GM12865 (cell line): ENCODE measurements at regions not wholly inside any gene's neighbourhood (a gene's known extent, or its start where the extent isn't known, plus 50 kb on each side); places are given as distances from the start of the nearest gene placed in this dataset.

Source experiments
- DNase-seq: peaks from one replicate; pipeline ENCODE4 v3.0.0; 2010; ENCODE audit warnings: low read depth
- H3K4me3 ChIP-seq: 2 replicates; pipeline ENCODE4 v1.5.1; 2011; ENCODE audit warnings: mild to moderate bottlenecking, low read depth, low read length, control low read depth
- TF ChIP-seq, protein P1 (sequence below): IDR thresholded peaks from 2 replicates; pipeline ENCODE4 v1.5.1; 2011; ENCODE audit warnings: low read length, control low read depth, low read depth, inconsistent platforms; ENCODE audit not compliant: insufficient read depth; ENCODE audit errors: missing control alignments

DNA sequence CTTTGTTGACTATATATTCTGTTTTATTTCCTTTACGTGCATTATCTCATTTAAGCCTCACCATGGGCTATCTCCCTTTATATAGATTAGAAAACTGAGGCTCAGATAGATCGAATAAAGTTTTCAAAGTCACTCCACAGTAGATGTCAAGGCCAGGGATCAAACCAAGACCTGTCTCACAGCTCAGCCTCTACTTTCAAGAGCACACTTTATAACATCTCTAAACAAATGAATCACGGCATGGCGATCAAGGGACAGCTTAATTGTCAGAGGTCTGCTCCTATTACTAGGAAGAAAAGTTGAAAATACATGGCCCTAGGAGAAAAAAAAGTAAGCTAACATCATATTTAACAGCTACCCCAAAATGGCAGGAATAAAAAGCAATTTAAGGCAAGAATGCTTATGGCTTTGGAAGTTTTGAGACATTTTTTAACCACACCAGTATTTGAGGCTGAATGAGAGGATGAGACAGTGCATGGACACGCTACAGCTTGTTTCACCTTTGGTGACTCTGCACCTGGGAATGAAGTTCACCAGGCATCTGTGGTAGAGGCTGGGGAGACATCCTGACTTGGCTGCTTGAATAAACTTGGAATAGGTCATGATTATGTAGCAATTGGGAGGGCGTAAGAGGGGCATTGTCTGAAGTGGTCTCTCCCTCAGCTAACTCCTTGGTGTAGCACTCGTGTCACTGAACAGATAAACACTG is 486.8 kb upstream of the WWC1 start:
- TF ChIP-seq, protein P1, sequence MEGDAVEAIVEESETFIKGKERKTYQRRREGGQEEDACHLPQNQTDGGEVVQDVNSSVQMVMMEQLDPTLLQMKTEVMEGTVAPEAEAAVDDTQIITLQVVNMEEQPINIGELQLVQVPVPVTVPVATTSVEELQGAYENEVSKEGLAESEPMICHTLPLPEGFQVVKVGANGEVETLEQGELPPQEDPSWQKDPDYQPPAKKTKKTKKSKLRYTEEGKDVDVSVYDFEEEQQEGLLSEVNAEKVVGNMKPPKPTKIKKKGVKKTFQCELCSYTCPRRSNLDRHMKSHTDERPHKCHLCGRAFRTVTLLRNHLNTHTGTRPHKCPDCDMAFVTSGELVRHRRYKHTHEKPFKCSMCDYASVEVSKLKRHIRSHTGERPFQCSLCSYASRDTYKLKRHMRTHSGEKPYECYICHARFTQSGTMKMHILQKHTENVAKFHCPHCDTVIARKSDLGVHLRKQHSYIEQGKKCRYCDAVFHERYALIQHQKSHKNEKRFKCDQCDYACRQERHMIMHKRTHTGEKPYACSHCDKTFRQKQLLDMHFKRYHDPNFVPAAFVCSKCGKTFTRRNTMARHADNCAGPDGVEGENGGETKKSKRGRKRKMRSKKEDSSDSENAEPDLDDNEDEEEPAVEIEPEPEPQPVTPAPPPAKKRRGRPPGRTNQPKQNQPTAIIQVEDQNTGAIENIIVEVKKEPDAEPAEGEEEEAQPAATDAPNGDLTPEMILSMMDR, result no peak
- H3K4me3 ChIP-seq, result no peak overlapping the region
- no peak for DNase-seq

DNA sequence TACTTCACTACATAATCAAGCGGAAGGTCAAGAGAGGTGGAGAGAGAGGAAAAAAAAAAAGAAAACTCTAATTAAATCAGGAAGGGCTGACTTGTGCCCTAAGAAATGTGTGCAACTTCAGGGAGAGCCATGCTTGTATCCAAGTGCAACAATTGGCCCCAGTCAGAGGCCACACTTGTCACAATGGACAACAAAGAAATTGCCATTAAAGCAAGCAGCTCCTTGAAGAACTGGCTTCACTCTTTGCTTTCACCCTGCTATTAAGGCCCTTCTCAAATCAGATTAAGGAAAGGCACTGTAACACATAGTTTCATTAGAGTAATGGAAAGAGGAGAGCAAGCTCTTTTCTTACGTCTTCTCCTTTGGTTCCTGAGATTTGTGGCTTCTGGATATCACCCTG is 480.9 kb upstream of the WWC1 start:
- no peak for DNase-seq
- TF ChIP-seq, protein P1, result no peak
- no peak overlapping the region for H3K4me3 ChIP-seq

DNA sequence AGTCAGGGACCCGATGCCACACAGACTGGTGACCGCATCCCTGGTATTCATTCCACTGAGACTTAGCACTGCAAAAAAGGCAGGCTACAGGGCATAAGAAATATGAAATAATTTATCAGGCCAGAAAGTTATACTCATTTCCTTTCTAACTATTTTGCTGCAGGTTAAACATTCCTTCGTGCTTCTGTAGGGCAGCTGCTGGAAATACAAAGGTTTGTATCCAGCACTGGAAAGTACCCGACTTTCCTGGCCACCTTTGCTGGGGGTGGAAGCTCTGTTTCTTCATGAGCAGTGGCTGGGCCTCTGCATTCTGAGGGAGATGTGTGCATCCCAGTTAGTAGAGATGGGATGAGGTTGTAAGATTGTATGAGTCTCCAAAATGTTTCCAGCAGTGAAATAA is 478.6 kb upstream of the WWC1 start:
- TF ChIP-seq, protein P1, result no peak

DNA sequence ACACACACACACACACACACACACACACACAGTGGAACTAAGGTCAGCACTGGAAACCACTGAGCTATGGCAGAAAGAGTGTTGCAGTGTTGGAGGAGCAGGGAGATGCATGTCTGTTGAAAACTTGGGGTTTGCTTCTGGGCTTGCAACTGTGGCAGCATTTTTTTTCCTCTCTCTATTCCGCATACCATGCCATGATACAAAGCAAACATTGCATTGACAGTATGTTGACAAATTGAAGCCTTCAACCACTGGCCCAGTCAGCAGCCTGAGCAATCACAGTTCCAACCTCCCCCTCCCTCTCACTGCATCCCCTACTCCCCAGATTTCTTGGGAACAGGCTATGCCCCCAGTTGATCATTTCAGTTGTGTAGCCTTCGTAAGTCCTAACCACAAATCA is 478.1 kb upstream of the WWC1 start:
- DNase-seq, result no peak
- TF ChIP-seq, protein P1, result no peak
- H3K4me3 ChIP-seq, result no peak overlapping the region

More for the DNA sequence above, 478.6 kb upstream of the WWC1 start:
- no peak for DNase-seq
- H3K4me3 ChIP-seq, result no peak overlapping the region

DNA sequence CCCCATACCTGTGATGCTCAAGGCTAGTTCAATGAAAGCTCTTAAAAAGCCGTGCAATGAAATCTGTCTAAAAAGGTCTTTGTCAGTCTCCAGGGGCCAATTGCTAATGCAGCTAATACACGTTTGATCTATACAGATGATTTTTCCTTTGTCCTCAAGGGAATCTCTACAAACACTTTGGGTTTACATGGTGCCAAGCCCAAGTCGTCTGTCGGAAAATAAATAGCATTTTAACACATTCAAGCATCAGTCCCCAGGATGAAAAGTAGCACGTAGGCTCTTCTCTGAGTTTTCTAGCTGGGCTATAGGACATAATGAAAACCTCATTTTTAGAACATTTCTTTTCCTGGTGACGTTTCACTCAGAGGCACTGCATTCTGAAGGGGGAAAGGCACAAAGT is 477.4 kb upstream of the WWC1 start:
- DNase-seq, result no peak
- no peak overlapping the region for H3K4me3 ChIP-seq
- TF ChIP-seq, protein P1, result no peak

DNA sequence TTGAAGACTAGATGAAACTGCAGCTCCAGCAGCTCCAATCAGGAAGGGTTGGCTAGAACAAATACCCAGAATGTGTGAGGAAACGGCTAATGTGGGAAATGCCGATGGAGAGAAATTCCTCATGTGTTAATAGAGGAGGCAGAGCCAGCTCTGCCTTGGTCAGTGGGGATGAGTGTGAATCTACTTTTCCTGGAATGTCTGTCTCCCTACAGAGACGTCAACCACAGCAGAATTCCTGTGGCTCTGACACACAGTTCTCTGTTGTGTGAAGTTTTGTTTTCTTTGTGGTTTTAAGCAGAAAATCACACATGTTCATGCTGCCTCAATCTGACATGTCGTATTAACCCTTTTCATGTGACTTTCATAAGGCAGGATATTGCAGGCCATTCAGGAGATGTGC is 476.6 kb upstream of the WWC1 start:
- H3K4me3 ChIP-seq, result no peak overlapping the region
- TF ChIP-seq, protein P1, result no peak
- DNase-seq, result no peak

DNA sequence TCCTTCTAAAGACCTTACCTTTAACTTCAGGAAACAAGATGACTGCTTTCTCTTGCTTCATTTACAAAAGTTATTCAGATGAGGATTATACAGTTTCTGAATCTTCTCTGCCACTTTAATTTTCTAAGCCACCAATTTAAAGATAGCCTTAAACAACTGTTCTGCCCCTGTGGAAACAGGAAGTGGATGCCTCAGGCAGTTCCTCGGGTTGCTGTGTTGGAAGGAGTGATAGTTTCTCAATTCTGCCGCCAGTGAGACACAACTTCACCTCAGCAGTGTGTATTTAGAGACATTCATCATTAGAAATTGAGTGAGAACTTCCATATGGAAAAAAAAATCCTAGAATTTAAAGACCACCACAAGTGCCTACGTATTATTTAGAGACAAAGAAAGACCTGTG is 475.1 kb upstream of the WWC1 start:
- TF ChIP-seq, protein P1, result no peak
- no peak for DNase-seq
- no peak overlapping the region for H3K4me3 ChIP-seq
